Fibroblast of lung (primary cell): ENCODE measurements at regions not wholly inside any gene's neighbourhood (a gene's known extent, or its start where the extent isn't known, plus 50 kb on each side); places are given as distances from the start of the nearest gene placed in this dataset.

Source experiments
- EZH2 ChIP-seq: IDR thresholded peaks from 2 replicates; pipeline ENCODE4 v1.5.1; 2012; ENCODE audit warnings: low read length, control low read depth, mild to moderate bottlenecking; ENCODE audit errors: missing control alignments
- TF ChIP-seq, protein P1 (sequence below), 2 donors: IDR thresholded peaks in 1 of 2; conservative IDR thresholded peaks in 1 of 2; 1 replicate in 1 of 2; 2 replicates in 1 of 2; pipeline ENCODE4 v1.5.1; 2011 to 2012; ENCODE audit warnings: low read length in 2 of 2, control low read depth in 1 of 2, inconsistent platforms in 1 of 2, low read depth in 1 of 2, mild to moderate bottlenecking in 1 of 2

GRCh38 chr16:35745821-35746248 is 2286.4 kb downstream of the TP53TG3F start:
- TF ChIP-seq, protein P1, sequence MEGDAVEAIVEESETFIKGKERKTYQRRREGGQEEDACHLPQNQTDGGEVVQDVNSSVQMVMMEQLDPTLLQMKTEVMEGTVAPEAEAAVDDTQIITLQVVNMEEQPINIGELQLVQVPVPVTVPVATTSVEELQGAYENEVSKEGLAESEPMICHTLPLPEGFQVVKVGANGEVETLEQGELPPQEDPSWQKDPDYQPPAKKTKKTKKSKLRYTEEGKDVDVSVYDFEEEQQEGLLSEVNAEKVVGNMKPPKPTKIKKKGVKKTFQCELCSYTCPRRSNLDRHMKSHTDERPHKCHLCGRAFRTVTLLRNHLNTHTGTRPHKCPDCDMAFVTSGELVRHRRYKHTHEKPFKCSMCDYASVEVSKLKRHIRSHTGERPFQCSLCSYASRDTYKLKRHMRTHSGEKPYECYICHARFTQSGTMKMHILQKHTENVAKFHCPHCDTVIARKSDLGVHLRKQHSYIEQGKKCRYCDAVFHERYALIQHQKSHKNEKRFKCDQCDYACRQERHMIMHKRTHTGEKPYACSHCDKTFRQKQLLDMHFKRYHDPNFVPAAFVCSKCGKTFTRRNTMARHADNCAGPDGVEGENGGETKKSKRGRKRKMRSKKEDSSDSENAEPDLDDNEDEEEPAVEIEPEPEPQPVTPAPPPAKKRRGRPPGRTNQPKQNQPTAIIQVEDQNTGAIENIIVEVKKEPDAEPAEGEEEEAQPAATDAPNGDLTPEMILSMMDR (conservative IDR thresholded peaks at IDR 0.05 in 1 of 2, IDR thresholded peaks at IDR 0.05 in 1 of 2; ENCODE audit: low read depth in 1 of 2, low read length in 2 of 2): no peak
- TF ChIP-seq EZH2: no peak
